ENCODE measurements at regions not wholly inside any gene's neighbourhood (a gene's known extent, or its start where the extent isn't known, plus 50 kb on each side); places are given as distances from the start of the nearest gene placed in this dataset.

GRCh38 chr1:245015031-245015430, 139.8 kb upstream of the KIF26B start:
- ChIA-PET CTCF (no interaction called here), POLR2A (no interaction called here)
- no peaks in the 10 kb centered on the region for H3K27me3 ChIP-seq (ENCODE audit: control insufficient read depth, insufficient read depth, low read length)
- no peaks in the 10 kb centered on the region for H3K9me3 ChIP-seq (ENCODE audit: control insufficient read depth, insufficient read depth, low read depth, low read length)
- in situ Hi-C loops (cut with HindIII; ENCODE audit: low pct_unique_long_range_greater_than_20kb, low sequenced_read_pairs) (no loop called here), intact Hi-C loops (cut with micrococcal nuclease; ENCODE audit: unreplicated experiment) (no loop called here)
- no peaks in the 10 kb centered on the region for H3K4me1 ChIP-seq (ENCODE audit: control insufficient read depth, insufficient read depth, low read length)
- H3K36me3 ChIP-seq (ENCODE audit: control insufficient read depth, insufficient read depth, low read length) = no peaks in the 10 kb centered on the region
- H3K27ac ChIP-seq (ENCODE audit: low read length) = no peak overlapping the region
- no peak for DNase-seq (ENCODE audit: low read depth, low spot score)
- BruUV-seq (replicated peaks) = no TSS peak
- no peak overlapping the region for H3K4me3 ChIP-seq (ENCODE audit: low read depth in 2 of 2, low read length in 2 of 2)
- ATAC-seq = no peak
- TF ChIP-seq SIN3A (IDR thresholded peaks at IDR 0.05; ENCODE audit: borderline replicate concordance, insufficient read depth, low read depth, low read length) (no peak), TCF7L2 (IDR thresholded peaks at IDR 0.05; ENCODE audit: low read depth, low read length) (no peak), POLR2AphosphoS5 (IDR thresholded peaks at IDR 0.05; ENCODE audit: low read depth, low read length) (no peak), CTCF (IDR thresholded peaks at IDR 0.05) (no peak)
- TF ChIP-seq, protein P1, sequence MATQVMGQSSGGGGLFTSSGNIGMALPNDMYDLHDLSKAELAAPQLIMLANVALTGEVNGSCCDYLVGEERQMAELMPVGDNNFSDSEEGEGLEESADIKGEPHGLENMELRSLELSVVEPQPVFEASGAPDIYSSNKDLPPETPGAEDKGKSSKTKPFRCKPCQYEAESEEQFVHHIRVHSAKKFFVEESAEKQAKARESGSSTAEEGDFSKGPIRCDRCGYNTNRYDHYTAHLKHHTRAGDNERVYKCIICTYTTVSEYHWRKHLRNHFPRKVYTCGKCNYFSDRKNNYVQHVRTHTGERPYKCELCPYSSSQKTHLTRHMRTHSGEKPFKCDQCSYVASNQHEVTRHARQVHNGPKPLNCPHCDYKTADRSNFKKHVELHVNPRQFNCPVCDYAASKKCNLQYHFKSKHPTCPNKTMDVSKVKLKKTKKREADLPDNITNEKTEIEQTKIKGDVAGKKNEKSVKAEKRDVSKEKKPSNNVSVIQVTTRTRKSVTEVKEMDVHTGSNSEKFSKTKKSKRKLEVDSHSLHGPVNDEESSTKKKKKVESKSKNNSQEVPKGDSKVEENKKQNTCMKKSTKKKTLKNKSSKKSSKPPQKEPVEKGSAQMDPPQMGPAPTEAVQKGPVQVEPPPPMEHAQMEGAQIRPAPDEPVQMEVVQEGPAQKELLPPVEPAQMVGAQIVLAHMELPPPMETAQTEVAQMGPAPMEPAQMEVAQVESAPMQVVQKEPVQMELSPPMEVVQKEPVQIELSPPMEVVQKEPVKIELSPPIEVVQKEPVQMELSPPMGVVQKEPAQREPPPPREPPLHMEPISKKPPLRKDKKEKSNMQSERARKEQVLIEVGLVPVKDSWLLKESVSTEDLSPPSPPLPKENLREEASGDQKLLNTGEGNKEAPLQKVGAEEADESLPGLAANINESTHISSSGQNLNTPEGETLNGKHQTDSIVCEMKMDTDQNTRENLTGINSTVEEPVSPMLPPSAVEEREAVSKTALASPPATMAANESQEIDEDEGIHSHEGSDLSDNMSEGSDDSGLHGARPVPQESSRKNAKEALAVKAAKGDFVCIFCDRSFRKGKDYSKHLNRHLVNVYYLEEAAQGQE (IDR thresholded peaks at IDR 0.05; ENCODE audit: insufficient read depth in 1 of 2, low read depth in 2 of 2, low read length in 1 of 2) = no peak

DNA sequence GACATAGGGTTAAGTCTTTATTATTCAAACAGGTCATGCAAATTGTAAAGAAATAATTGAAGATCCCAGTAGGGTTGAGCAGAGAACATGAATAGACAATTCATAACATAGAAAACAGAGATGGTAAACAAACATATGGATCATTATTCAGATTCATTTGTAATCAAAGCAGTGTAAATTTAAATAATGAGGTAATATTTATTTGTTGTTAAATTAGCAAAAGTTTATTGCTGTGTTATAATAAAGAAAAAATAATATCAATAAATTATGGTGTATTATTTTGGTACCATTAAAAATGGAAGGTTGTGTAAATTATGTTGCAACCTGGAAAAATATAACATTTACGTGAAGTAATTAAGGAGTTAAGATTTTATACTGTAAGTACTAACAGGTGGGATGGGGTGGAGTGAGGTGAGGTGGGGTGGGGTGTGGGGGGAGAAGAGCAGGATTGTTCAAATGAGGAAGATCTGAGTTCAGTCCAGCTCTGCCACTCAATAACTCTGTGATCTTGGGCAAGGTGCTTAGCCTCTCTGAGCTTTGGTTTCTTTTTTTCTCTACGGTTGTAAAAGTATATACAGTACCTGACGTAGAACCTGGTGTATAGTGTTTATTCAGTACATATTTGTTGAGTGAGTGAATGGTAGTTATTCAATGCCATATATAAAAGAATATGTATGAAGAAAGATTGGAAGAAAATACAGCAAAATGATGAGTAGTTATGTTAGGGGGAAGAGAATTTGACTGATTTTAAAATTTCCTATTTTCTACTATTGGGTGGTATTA, 140.3 kb upstream of the KIF26B start:
- BruUV-seq (replicated peaks) = no TSS peak
- in situ Hi-C loops (cut with HindIII; ENCODE audit: low pct_unique_long_range_greater_than_20kb, low sequenced_read_pairs) = no loop called here
- TF ChIP-seq, protein P1 (IDR thresholded peaks at IDR 0.05; ENCODE audit: insufficient read depth in 1 of 2, low read depth in 2 of 2, low read length in 1 of 2) = no peak
- TF ChIP-seq TCF7L2 (IDR thresholded peaks at IDR 0.05; ENCODE audit: low read depth, low read length) (no peak), POLR2AphosphoS5 (IDR thresholded peaks at IDR 0.05; ENCODE audit: low read depth, low read length) (no peak), SIN3A (IDR thresholded peaks at IDR 0.05; ENCODE audit: borderline replicate concordance, insufficient read depth, low read depth, low read length) (no peak), CTCF (IDR thresholded peaks at IDR 0.05) (no peak)
- no peak for DNase-seq (ENCODE audit: low read depth, low spot score)
- CTCF ChIA-PET = interaction anchor here (0.7 kb wide), 1 partner anchor 33 kb away, joined by 5 read pairs; no protein-coding TSS in a partner anchor
- no peak for ATAC-seq
- Histone ChIP-seq H3K27me3 (ENCODE audit: control insufficient read depth, insufficient read depth, low read length) (no peaks in the 10 kb centered on the region), H3K9me3 (ENCODE audit: control insufficient read depth, insufficient read depth, low read depth, low read length) (no peaks in the 10 kb centered on the region), H3K27ac (ENCODE audit: low read length) (no peak overlapping the region), H3K36me3 (ENCODE audit: control insufficient read depth, insufficient read depth, low read length) (no peaks in the 10 kb centered on the region), H3K4me3 (ENCODE audit: low read depth in 2 of 2, low read length in 2 of 2) (no peak overlapping the region), H3K4me1 (ENCODE audit: control insufficient read depth, insufficient read depth, low read length) (no peaks in the 10 kb centered on the region)
- POLR2A ChIA-PET = no interaction called here
- intact Hi-C loops (cut with micrococcal nuclease; ENCODE audit: unreplicated experiment) = no loop called here
